AG10803 (cell line): ENCODE measurements at regions not wholly inside any gene's neighbourhood (a gene's known extent, or its start where the extent isn't known, plus 50 kb on each side); places are given as distances from the start of the nearest gene placed in this dataset.

Experiments used
- DNase-seq: peaks from one replicate; pipeline ENCODE4 v3.0.0; 2010; ENCODE audit warnings: low read depth
- H3K4me3 ChIP-seq: 2 replicates; pipeline ENCODE4 v1.5.1; 2011; ENCODE audit warnings: mild to moderate bottlenecking, low read length, control low read depth
- CTCF ChIP-seq: conservative IDR thresholded peaks from 2 replicates; pipeline ENCODE4 v1.5.1; 2011; ENCODE audit warnings: mild to moderate bottlenecking, low read length, control low read depth, inconsistent platforms

DNA sequence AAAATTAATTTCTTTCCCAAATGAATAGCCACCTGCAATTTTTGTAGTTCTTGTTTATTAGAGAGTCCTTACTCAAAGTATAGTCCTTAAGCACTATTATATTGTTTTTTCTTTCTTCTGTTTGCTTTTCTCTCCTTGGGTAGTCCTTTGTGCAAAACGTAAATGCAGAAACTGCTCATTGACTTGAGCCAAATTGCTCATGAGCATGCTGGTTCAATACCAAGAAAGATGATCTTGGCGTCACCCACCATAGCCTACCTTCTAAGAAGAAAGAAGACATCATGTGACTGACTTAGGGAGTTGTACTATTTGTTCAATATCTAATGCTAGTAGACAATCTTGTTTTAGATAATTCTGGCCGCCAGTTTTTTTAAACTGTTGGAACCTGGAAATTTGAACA, 248.8 kb upstream of the DMRT1 start:
- no peak for DNase-seq
- TF ChIP-seq CTCF = no peak
- no peak overlapping the region for H3K4me3 ChIP-seq

DNA sequence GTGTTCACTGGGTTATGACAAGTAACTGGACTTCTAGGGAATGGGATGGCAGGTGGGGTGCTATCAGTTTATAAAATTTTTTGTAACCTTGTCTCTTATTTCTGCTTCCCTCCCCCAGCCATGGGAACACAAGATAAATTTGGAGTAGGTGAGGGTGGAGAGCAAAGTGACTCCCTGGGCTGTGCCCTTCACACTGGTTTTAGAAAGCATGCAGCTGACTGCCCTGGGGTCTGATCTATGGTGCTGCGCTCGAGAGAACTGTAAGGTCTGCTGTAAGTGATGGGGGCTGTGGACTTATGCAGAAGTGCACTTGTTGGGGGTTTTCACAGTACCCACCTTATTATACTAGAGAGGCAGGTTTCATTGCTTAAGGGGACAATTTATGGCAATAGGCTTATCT, 247.7 kb upstream of the DMRT1 start:
- no peak for TF ChIP-seq CTCF
- DNase-seq = no peak
- H3K4me3 ChIP-seq = no peak overlapping the region

GRCh38 chr9:596703-597102, 244.8 kb upstream of the DMRT1 start:
- no peak overlapping the region for H3K4me3 ChIP-seq
- TF ChIP-seq CTCF = no peak
- no peak for DNase-seq

GRCh38 chr9:600006-600405, 241.5 kb upstream of the DMRT1 start:
- DNase-seq = no peak
- no peak overlapping the region for H3K4me3 ChIP-seq
- TF ChIP-seq CTCF = no peak

- no peak for TF ChIP-seq CTCF
- no peak overlapping the region for H3K4me3 ChIP-seq
- DNase-seq = no peak
These were observed 238.8 kb upstream of the DMRT1 start for GRCh38 chr9:602716-603115.

DNA sequence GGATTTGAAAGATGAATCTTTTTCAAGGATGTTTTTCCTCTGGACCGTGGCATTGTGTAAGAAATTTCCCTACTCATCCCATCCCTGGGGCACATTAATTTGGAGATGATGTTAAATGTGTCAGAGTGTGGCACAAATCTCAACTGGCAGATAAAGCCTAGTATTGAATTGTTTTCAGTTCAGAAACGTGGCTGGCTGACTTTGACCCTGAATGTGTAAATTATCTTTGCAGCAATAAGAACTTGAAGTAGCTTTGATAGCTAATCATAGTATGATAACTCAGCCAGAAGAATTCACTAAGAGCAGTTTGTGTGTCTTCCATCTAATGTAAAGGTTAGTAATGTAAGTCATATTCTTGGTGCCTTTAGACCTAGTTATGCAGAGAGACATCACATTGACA, 238.4 kb upstream of the DMRT1 start:
- no peak overlapping the region for H3K4me3 ChIP-seq
- no peak for TF ChIP-seq CTCF
- DNase-seq = no peak

DNA sequence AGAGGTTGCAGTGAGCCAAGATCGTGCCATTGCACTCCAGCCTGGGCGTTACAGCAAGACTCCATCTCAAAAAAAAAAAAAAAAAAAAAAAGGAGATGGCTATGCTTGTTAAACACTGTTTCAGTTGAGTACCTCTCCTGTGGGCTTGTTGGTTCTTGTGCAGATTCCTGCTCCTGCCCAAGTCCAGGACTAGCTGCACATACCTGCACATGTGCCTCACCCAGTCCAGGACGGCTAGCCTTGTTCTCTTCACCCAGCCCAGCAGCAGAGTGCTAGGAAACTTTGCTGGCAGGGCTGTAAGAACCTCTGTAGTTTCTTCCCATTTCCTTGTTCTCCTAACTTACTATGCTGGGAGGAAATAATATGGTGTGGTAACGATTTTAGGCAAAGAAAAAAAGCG, 234.1 kb upstream of the DMRT1 start:
- H3K4me3 ChIP-seq = no peak overlapping the region
- no peak for DNase-seq
- TF ChIP-seq CTCF = no peak
